Mammary epithelial cell (primary cell): ENCODE measurements at regions not wholly inside any gene's neighbourhood (a gene's known extent, or its start where the extent isn't known, plus 50 kb on each side); places are given as distances from the start of the nearest gene placed in this dataset.

Source experiments
- CTCF ChIP-seq, 2 donors: IDR thresholded peaks in 1 of 2; conservative IDR thresholded peaks in 1 of 2; 2 replicates each; pipeline ENCODE4 v1.5.1; 2011 to 2012; ENCODE audit warnings: inconsistent platforms in 2 of 2, low read length in 2 of 2, mild to moderate bottlenecking in 2 of 2, control low read depth in 1 of 2, low read depth in 1 of 2; ENCODE audit not compliant: insufficient read depth in 1 of 2; ENCODE audit errors: extremely low read depth in 1 of 2
- EZH2 ChIP-seq: IDR thresholded peaks from 2 replicates; pipeline ENCODE4 v1.6.1; 2012; ENCODE audit warnings: low read length, inconsistent platforms, borderline replicate concordance

- TF ChIP-seq CTCF (conservative IDR thresholded peaks at IDR 0.05 in 1 of 2, IDR thresholded peaks at IDR 0.05 in 1 of 2; ENCODE audit: extremely low read depth in 1 of 2, insufficient read depth in 1 of 2, low read depth in 1 of 2, low read length in 2 of 2) (no peak), EZH2 (no peak)
These were observed 61.8 kb downstream of the ACTBL2 start for GRCh38 chr5:57420801-57421200.
